SK-N-MC (cell line): ENCODE measurements at regions not wholly inside any gene's neighbourhood (a gene's known extent, or its start where the extent isn't known, plus 50 kb on each side); places are given as distances from the start of the nearest gene placed in this dataset.

ENCODE experiments used
- DNase-seq: peaks from one replicate; pipeline ENCODE4 v3.0.0-alpha.2; 2011; ENCODE audit warnings: low read depth, low spot score
- H3K27ac ChIP-seq: fragments of 200-600 bp; sonication (generic); 2 replicates; pipeline ENCODE4 v1.5.1; 2016; ENCODE audit warnings: mixed run types
- H3K36me3 ChIP-seq: fragments of 200-600 bp; sonication (generic); 2 replicates; pipeline ENCODE4 v1.6.1; 2017; ENCODE audit warnings: antibody characterized with exemption, low read length, mixed read lengths; ENCODE audit not compliant: insufficient read depth
- H3K4me3 ChIP-seq: fragments of 200-600 bp; sonication (generic); 2 replicates; pipeline ENCODE4 v1.5.1; 2016
- H3K9ac ChIP-seq: fragments of 200-600 bp; sonication (generic); 2 replicates; pipeline ENCODE4 v1.8.0; 2017; ENCODE audit warnings: mixed run types, mixed read lengths; ENCODE audit not compliant: insufficient read length
- H3K9me3 ChIP-seq: fragments of 200-600 bp; sonication (generic); 2 replicates; pipeline ENCODE4 v1.6.1; 2017; ENCODE audit warnings: low read depth, mild to moderate bottlenecking, antibody characterized with exemption, low read length, moderate library complexity, mixed read lengths
- EZH2 ChIP-seq: fragments of 200-600 bp; sonication (generic); IDR thresholded peaks from one replicate; pipeline ENCODE4 v1.6.1; 2017; ENCODE audit warnings: antibody characterized with exemption
- FOXP2 ChIP-seq: optimal IDR thresholded peaks from 2 replicates; pipeline ENCODE3; 2011; ENCODE audit warnings: mild to moderate bottlenecking, moderate library complexity; ENCODE audit not compliant: insufficient read depth; ENCODE audit errors: extremely low read length, control extremely low read depth
- POLR2AphosphoS5 ChIP-seq: IDR thresholded peaks from 2 replicates; pipeline ENCODE4 v1.6.1; 2012; ENCODE audit warnings: mild to moderate bottlenecking, low read depth, low read length, borderline replicate concordance

DNA sequence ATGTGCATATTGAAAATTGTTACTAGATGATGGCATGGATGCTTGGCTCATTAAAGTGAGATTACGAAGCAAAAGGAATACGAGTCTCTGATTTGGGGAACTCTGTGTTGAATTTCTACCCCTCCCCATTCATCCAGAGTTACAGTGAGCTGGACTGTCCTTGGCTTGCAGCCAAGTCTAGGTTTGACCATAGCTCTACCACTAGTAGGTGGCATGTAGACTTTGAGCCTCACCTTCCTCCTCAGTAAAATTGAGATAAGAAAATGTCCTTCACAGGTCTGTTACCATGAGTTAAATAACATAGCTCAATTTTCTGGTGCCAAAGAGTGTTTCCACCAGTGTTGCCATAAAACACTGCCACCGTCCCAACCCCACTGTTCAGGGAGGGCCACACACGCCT, 727.6 kb upstream of the ID2 start:
- Histone ChIP-seq H3K9ac (no peak overlapping the region), H3K36me3 (no peaks in the 10 kb centered on the region), H3K27ac (no peak overlapping the region), H3K9me3 (no peaks in the 10 kb centered on the region), H3K4me3 (no peak overlapping the region)
- DNase-seq, result no peak
- no peak for TF ChIP-seq EZH2
- no peak for TF ChIP-seq POLR2AphosphoS5
- no peak for TF ChIP-seq FOXP2

DNA sequence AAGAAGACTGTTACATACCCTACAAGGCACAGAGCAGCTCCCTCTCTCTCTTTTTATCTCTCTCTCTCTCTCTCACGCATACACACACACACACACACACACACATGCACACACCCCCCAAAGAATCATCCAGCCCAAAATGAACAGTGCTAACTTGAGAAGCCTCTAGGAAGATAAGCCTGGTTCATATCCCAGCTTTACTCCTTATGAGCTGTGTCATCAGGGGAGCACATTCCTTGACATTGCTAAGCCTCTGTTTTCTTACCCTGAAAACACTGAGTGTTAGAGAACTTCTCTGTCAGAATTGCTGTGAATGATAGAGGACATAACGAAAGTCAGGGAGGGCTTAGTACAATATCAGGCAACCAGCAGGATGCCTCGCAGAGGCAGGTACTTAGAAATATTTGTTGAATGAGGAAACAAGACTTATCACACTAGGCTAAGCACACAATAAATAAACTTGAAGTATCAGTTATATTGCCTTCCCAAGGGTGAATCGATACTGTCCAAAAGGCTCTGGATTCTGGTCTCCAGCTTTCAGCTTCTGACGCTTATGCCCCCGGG, 725.6 kb upstream of the ID2 start:
- Histone ChIP-seq H3K4me3 (no peak overlapping the region), H3K9ac (no peak overlapping the region), H3K36me3 (no peaks in the 10 kb centered on the region), H3K9me3 (no peaks in the 10 kb centered on the region), H3K27ac (no peak overlapping the region)
- TF ChIP-seq FOXP2 (no peak), POLR2AphosphoS5 (no peak), EZH2 (no peak)
- DNase-seq, result no peak

DNA sequence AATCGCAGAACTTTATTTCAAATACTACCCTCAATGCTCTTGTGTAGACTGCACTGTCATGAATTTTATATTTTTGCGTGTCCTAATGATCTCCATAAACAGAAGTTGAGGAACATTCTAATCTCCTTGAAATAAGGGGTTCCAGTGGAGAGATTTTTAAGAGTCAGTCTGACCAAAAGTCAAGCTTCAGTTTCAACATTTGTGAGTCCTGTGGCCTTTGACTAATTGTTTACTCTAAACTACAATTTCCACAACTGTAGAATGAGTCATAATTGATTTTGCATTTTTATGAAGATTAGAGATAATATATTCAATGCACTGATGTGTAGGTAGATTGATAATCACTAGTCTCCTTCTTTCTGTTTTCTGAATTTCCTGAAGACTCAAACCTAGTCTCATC, 720.3 kb upstream of the ID2 start:
- no peaks in the 10 kb centered on the region for H3K9me3 ChIP-seq
- TF ChIP-seq EZH2 (no peak), FOXP2 (no peak), POLR2AphosphoS5 (no peak)
- DNase-seq, result no peak
- no peak overlapping the region for H3K9ac ChIP-seq
- H3K27ac ChIP-seq, result no peak overlapping the region
- H3K36me3 ChIP-seq, result no peaks in the 10 kb centered on the region
- H3K4me3 ChIP-seq, result no peak overlapping the region

DNA sequence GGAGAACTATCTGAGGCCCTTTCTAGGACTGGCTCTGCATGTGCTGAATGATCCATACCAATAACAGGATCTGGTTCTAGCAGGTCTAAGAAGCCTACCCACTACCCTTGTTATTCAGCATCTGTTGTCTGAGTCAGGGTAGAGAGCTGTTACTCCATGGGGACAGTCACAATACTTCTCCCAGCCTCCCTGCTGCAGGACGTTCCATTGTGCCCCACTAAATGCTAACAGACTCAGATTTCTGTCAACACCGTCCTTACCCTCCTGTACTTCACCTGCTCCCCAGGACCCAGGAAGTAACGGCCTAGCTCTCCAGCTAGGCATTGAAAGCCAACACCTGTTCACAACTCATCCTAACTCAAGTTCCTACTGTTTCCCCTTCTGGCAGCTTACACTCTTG, 719.7 kb upstream of the ID2 start:
- Histone ChIP-seq H3K36me3 (no peaks in the 10 kb centered on the region), H3K27ac (no peak overlapping the region), H3K9ac (no peak overlapping the region), H3K4me3 (no peak overlapping the region), H3K9me3 (no peaks in the 10 kb centered on the region)
- TF ChIP-seq EZH2 (no peak), POLR2AphosphoS5 (no peak), FOXP2 (no peak)
- DNase-seq, result no peak

DNA sequence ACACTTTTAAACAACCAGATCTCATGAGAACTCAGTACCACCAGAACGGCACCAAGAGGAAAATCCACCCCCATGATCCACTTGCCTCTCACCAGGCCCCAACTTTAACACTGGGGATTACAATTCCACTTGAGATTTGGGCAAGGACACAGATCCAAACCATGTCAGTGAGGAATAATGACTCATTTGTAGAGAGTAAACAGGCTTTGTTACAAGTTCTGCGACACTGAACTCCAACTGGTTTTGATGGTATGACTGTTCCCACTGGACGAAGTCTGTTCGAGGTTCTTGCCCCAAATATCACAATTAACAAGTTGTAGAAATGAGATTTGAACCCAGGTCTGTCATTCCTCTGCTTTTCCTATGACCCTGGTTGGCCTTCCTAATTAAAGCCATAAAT, 718.1 kb upstream of the ID2 start:
- H3K9me3 ChIP-seq, result no peaks in the 10 kb centered on the region
- no peak for DNase-seq
- TF ChIP-seq FOXP2 (no peak), POLR2AphosphoS5 (no peak), EZH2 (no peak)
- no peak overlapping the region for H3K4me3 ChIP-seq
- H3K27ac ChIP-seq, result no peak overlapping the region
- no peak overlapping the region for H3K9ac ChIP-seq
- H3K36me3 ChIP-seq, result no peaks in the 10 kb centered on the region

DNA sequence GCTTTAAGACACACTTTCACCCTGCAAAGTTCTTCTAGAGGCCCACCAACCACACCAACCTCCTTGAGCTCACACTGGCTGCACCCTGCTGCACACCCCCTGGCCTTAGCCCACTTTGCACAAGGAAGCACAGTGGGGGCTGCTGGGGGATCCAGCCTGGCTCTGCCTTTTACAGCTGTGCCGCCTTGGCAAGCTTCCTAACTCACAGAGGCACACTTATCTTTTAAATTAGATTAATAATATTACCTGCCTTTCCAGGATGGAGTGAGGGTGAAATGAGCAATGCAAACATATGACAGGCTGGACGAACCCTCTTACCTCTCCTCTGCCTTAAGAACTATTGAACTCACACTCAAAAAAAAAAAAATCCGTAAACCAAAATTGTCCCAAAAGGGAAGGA, 715.8 kb upstream of the ID2 start:
- no peak for DNase-seq
- Histone ChIP-seq H3K9me3 (no peaks in the 10 kb centered on the region), H3K36me3 (no peaks in the 10 kb centered on the region), H3K9ac (no peak overlapping the region), H3K4me3 (no peak overlapping the region), H3K27ac (no peak overlapping the region)
- no peak for TF ChIP-seq EZH2
- no peak for TF ChIP-seq FOXP2
- TF ChIP-seq POLR2AphosphoS5, result no peak

DNA sequence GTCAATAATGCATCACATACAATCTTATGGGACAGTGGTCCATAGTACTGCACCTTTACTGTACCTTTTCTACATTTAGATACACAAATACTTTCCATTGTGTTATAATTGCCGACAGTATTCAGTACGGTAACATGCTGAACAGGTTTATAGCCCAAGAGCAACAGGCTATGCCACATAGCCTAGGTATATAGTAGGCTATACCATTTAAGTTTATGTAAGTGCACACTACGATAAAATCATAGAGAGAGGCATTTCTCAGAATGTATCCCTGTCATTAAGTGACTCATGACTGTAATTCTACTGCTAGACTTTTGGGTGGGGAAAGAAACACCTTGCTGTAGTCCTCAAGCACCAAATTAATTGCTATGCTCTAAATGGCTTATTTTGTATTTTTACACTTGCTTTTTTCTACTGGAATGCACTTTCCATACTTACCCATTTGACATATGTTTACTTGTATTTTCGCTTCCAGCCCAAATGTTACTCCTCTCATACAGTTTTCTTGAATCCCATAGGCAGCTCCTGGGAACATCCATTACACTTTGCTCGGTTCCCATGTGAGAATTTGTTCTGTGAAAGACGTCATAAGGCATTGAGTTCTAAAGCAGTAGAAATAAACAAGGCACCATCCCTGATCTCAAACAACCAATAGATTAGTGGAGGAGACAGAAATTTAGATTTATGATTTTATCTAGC, 714.0 kb upstream of the ID2 start:
- no peak overlapping the region for H3K27ac ChIP-seq
- no peaks in the 10 kb centered on the region for H3K9me3 ChIP-seq
- DNase-seq, result no peak
- H3K36me3 ChIP-seq, result no peaks in the 10 kb centered on the region
- TF ChIP-seq EZH2, result no peak
- no peak for TF ChIP-seq FOXP2
- no peak for TF ChIP-seq POLR2AphosphoS5
- no peak overlapping the region for H3K4me3 ChIP-seq
- H3K9ac ChIP-seq, result no peak overlapping the region

DNA sequence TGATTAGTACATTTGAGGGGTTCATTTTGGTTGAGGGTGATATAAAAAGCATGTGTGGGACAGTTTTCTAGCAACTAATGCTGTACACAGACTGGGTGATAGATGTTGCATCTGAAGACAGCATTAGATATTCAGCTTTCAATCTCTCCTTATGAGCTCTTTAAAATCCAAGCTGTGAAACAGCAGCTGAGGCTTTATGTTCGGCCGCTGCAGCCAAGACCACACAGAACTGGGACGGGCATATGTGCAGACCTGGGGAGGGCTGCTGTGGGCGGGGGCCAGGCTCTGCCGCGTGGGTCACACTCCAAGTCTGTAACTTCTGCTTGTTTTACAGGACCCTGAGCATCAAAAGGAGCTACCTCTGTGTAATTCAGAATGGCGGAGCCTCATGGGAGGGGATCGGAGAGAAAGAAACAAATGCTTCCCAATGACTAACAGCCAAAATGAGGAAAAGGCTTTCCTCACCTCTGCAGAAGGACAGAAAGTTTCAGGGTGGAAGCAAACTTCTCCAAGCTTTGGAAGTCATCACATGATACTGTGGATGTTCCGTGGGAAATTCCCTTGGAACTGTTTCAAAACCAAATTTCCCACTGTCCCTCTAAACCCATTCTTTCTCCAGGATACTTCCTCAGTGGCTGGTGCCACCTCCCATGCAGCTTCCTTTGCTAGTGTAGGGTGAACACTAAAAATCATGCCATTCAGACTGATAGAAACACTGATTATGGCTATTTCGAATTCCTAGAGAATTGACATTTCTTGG, 711.9 kb upstream of the ID2 start:
- H3K9ac ChIP-seq, result no peak overlapping the region
- no peak overlapping the region for H3K4me3 ChIP-seq
- no peak overlapping the region for H3K27ac ChIP-seq
- TF ChIP-seq FOXP2, result no peak
- no peak for TF ChIP-seq POLR2AphosphoS5
- TF ChIP-seq EZH2, result no peak
- H3K36me3 ChIP-seq, result no peaks in the 10 kb centered on the region
- no peaks in the 10 kb centered on the region for H3K9me3 ChIP-seq
- DNase-seq, result no peak
